Stomach smooth muscle (tissue), 2 donors: ENCODE measurements at regions not wholly inside any gene's neighbourhood (a gene's known extent, or its start where the extent isn't known, plus 50 kb on each side); places are given as distances from the start of the nearest gene placed in this dataset.

Experiments used
- H3K27ac ChIP-seq: one replicate; pipeline ENCODE4 v1.7.0; 2013; ENCODE audit warnings: mild to moderate bottlenecking, low read length, inconsistent platforms
- H3K27me3 ChIP-seq, 2 donors: one replicate each; pipeline ENCODE4 v1.7.0; 2013; ENCODE audit warnings: low read length in 2 of 2; ENCODE audit not compliant: insufficient read depth in 2 of 2, control insufficient read depth in 1 of 2
- H3K36me3 ChIP-seq, 2 donors: one replicate each; pipeline ENCODE4 v1.7.0; 2013; ENCODE audit warnings: low read length in 2 of 2; ENCODE audit not compliant: control insufficient read depth in 2 of 2, insufficient read depth in 2 of 2
- H3K4me1 ChIP-seq: one replicate; pipeline ENCODE4 v1.7.0; 2013; ENCODE audit warnings: low read length; ENCODE audit not compliant: control insufficient read depth, insufficient read depth
- H3K4me3 ChIP-seq, 2 donors: one replicate each; pipeline ENCODE4 v1.7.0; 2013; ENCODE audit warnings: low read length in 2 of 2
- H3K9ac ChIP-seq, 2 donors: one replicate each; pipeline ENCODE4 v1.7.0; 2013; ENCODE audit warnings: low read length in 2 of 2, mild to moderate bottlenecking in 1 of 2
- H3K9me3 ChIP-seq, 2 donors: one replicate each; pipeline ENCODE4 v1.7.0; 2013; ENCODE audit warnings: low read length in 2 of 2; ENCODE audit not compliant: control insufficient read depth in 2 of 2
- donor health status: healthy.
- donor health status: Pancreatic carcinoma.

- Histone ChIP-seq H3K4me1 (no peaks in the 10 kb centered on the region), H3K9ac (no peak overlapping the region), H3K27ac (no peak overlapping the region), H3K27me3 (no peaks in the 10 kb centered on the region), H3K36me3 (no peaks in the 10 kb centered on the region), H3K9me3 (no peaks in the 10 kb centered on the region), H3K4me3 (no peak overlapping the region)
These were observed 1750.0 kb downstream of the PCDH7 start for GRCh38 chr4:32470087-32470585.

GRCh38 chr4:32472918-32473317, 1752.7 kb downstream of the PCDH7 start:
- Histone ChIP-seq H3K27ac (no peak overlapping the region), H3K9me3 (no peaks in the 10 kb centered on the region)

GRCh38 chr4:32475710-32476109, 1755.5 kb downstream of the PCDH7 start:
- H3K36me3 ChIP-seq = no peaks in the 10 kb centered on the region
- no peak overlapping the region for H3K9ac ChIP-seq

More at GRCh38 chr4:32472918-32473317, 1752.7 kb downstream of the PCDH7 start:
- no peaks in the 10 kb centered on the region for H3K4me1 ChIP-seq
- no peaks in the 10 kb centered on the region for H3K36me3 ChIP-seq
- no peak overlapping the region for H3K9ac ChIP-seq
- H3K4me3 ChIP-seq = no peak overlapping the region
- no peaks in the 10 kb centered on the region for H3K27me3 ChIP-seq

GRCh38 chr4:32477518-32477917, 1757.3 kb downstream of the PCDH7 start:
- Histone ChIP-seq H3K9ac (no peak overlapping the region), H3K4me3 (no peak overlapping the region), H3K27me3 (no peaks in the 10 kb centered on the region), H3K27ac (no peak overlapping the region), H3K4me1 (no peaks in the 10 kb centered on the region), H3K36me3 (no peaks in the 10 kb centered on the region), H3K9me3 (no peaks in the 10 kb centered on the region)

More at GRCh38 chr4:32475710-32476109, 1755.5 kb downstream of the PCDH7 start:
- Histone ChIP-seq H3K27ac (no peak overlapping the region), H3K9me3 (no peaks in the 10 kb centered on the region), H3K4me1 (no peaks in the 10 kb centered on the region), H3K27me3 (no peaks in the 10 kb centered on the region), H3K4me3 (no peak overlapping the region)

GRCh38 chr4:32485956-32486355, 1765.8 kb downstream of the PCDH7 start:
- Histone ChIP-seq H3K27ac (no peak overlapping the region), H3K4me3 (no peak overlapping the region), H3K36me3 (no peaks in the 10 kb centered on the region), H3K4me1 (no peaks in the 10 kb centered on the region), H3K9ac (no peak overlapping the region), H3K27me3 (no peaks in the 10 kb centered on the region), H3K9me3 (no peaks in the 10 kb centered on the region)

GRCh38 chr4:32488690-32489089, 1768.5 kb downstream of the PCDH7 start:
- Histone ChIP-seq H3K36me3 (no peaks in the 10 kb centered on the region), H3K27ac (no peak overlapping the region)

GRCh38 chr4:32499171-32499570, 1779.0 kb downstream of the PCDH7 start:
- H3K9ac ChIP-seq = no peak overlapping the region
- H3K36me3 ChIP-seq = no peaks in the 10 kb centered on the region
- H3K4me1 ChIP-seq = no peaks in the 10 kb centered on the region
- no peak overlapping the region for H3K4me3 ChIP-seq
- H3K27ac ChIP-seq = no peak overlapping the region
- H3K27me3 ChIP-seq = no peaks in the 10 kb centered on the region
- H3K9me3 ChIP-seq = no peaks in the 10 kb centered on the region

More at GRCh38 chr4:32488690-32489089, 1768.5 kb downstream of the PCDH7 start:
- H3K4me3 ChIP-seq = no peak overlapping the region
- H3K9me3 ChIP-seq = no peaks in the 10 kb centered on the region
- no peaks in the 10 kb centered on the region for H3K4me1 ChIP-seq
- no peak overlapping the region for H3K9ac ChIP-seq
- H3K27me3 ChIP-seq = no peaks in the 10 kb centered on the region

- Histone ChIP-seq H3K4me3 (no peak overlapping the region), H3K9me3 (no peaks in the 10 kb centered on the region), H3K27me3 (no peaks in the 10 kb centered on the region), H3K9ac (no peak overlapping the region), H3K27ac (no peak overlapping the region), H3K36me3 (no peaks in the 10 kb centered on the region), H3K4me1 (no peaks in the 10 kb centered on the region)
These were observed 1783.1 kb downstream of the PCDH7 start for GRCh38 chr4:32503241-32503640.

GRCh38 chr4:32506067-32506466, 1785.9 kb downstream of the PCDH7 start:
- Histone ChIP-seq H3K36me3 (no peaks in the 10 kb centered on the region), H3K9me3 (no peaks in the 10 kb centered on the region), H3K27ac (no peak overlapping the region), H3K4me1 (no peaks in the 10 kb centered on the region), H3K27me3 (no peaks in the 10 kb centered on the region), H3K4me3 (no peak overlapping the region), H3K9ac (no peak overlapping the region)

- Histone ChIP-seq H3K4me1 (no peaks in the 10 kb centered on the region), H3K27me3 (no peaks in the 10 kb centered on the region), H3K27ac (no peak overlapping the region), H3K9me3 (no peaks in the 10 kb centered on the region), H3K4me3 (no peak overlapping the region), H3K36me3 (no peaks in the 10 kb centered on the region), H3K9ac (no peak overlapping the region)
These were observed 1798.9 kb downstream of the PCDH7 start for GRCh38 chr4:32519060-32519459.

GRCh38 chr4:32525420-32525819, 1805.3 kb downstream of the PCDH7 start:
- no peak overlapping the region for H3K4me3 ChIP-seq
- H3K4me1 ChIP-seq = no peaks in the 10 kb centered on the region
- no peak overlapping the region for H3K27ac ChIP-seq
- H3K36me3 ChIP-seq = no peaks in the 10 kb centered on the region
- no peaks in the 10 kb centered on the region for H3K27me3 ChIP-seq
- H3K9me3 ChIP-seq = peaks cover 0 to 4% of the 10 kb centered on the region in 2 donors
- H3K9ac ChIP-seq = no peak overlapping the region
